ENCODE measurements at regions not wholly inside any gene's neighbourhood (a gene's known extent, or its start where the extent isn't known, plus 50 kb on each side); places are given as distances from the start of the nearest gene placed in this dataset.
A peak's percentile ranks its signal among the peaks of the same experiment; 100 is the strongest.
"Not testable (repeated sequence)": the region's sequence is repeated elsewhere in the genome, so short reads cannot be mapped to it uniquely, and the experiment has no call there.

- TF ChIP-seq EHMT2 (IDR thresholded peaks at IDR 0.05): 0 out of 2 replicates have a peak, but pooled peaks have one; percentile 8
- peak; percentile 36; the same call in 1 of the 2 replicates for TF ChIP-seq ZEB2 (IDR thresholded peaks at IDR 0.05)
- TF ChIP-seq NR2C1 (IDR thresholded peaks at IDR 0.05): peak; percentile 53; the same call in 1 of the 2 replicates
- peak; percentile 63 for TF ChIP-seq NR2C1 (tag; IDR thresholded peaks at IDR 0.05)
- TF ChIP-seq EP300 (IDR thresholded peaks at IDR 0.05; ENCODE audit: low read length): peak; percentile 22; the same call in 1 of the 2 replicates
- TF ChIP-seq PKNOX1 (IDR thresholded peaks at IDR 0.05): peak; percentile 26; the same call in 1 of the 2 replicates
- TF ChIP-seq MAFK (IDR thresholded peaks at IDR 0.05; ENCODE audit: low read length): peak; percentile 44
- TF ChIP-seq FOS (IDR thresholded peaks at IDR 0.05; ENCODE audit: extremely low read depth, insufficient read length): no peak
- peak; percentile 48 for TF ChIP-seq MEIS2 (IDR thresholded peaks at IDR 0.05; ENCODE audit: partially characterized antibody)
- peak; percentile 19; the same call in 1 of the 2 replicates for TF ChIP-seq TAL1 (IDR thresholded peaks at IDR 0.05)
- TF ChIP-seq ZNF316 (IDR thresholded peaks at IDR 0.05): peak; percentile 34; the same call in 1 of the 2 replicates
Measured at GRCh38 chr7:133167300-133167699, 85.4 kb upstream of the CHCHD3 start (continued).

- H3K79me2 ChIP-seq (ENCODE audit: control insufficient read depth, insufficient read depth, low read length); H3K27ac ChIP-seq (ENCODE audit: extremely low read depth, low read depth, low read length); BruUV-seq (replicated peaks); H3K4me3 ChIP-seq; H3K4me2 ChIP-seq (ENCODE audit: insufficient read depth, low read length); H4K20me1 ChIP-seq (replicated peaks; ENCODE audit: control insufficient read depth, insufficient read depth, low read length); H3K4me1 ChIP-seq (replicated peaks in 1 of 2; ENCODE audit: control insufficient read depth in 2 of 2, insufficient read depth in 2 of 2, low read length in 2 of 2); CTCF ChIA-PET (ENCODE audit: low intra/inter-chr PET ratio); H3K36me3 ChIP-seq (ENCODE audit: control insufficient read depth, insufficient read depth, low read length); POLR2A ChIA-PET; DNase-seq (ENCODE audit: extremely low read depth in 1 of 4, low spot score in 3 of 4); ATAC-seq; H3K9ac ChIP-seq (ENCODE audit: insufficient read depth in 1 of 2, low read depth in 2 of 2, low read length in 2 of 2); intact Hi-C loops (cut with micrococcal nuclease); H2AFZ ChIP-seq (ENCODE audit: low read depth, low read length); H3K9me1 ChIP-seq (ENCODE audit: control insufficient read depth, insufficient read depth, low read length); FAIRE-seq; in situ Hi-C loops (cut with MboI); H3K9me3 ChIP-seq (replicated peaks; ENCODE audit: control insufficient read depth, insufficient read depth, low read depth, low read length); TF ChIP-seq CEBPG (CRISPR knock-in tag; IDR thresholded peaks at IDR 0.05): not testable (repeated sequence)
- peaks cover 17 to 20% of the 10 kb centered on the region in 2 experiments; a peak in 4 of 5 replicates for H3K27me3 ChIP-seq (ENCODE audit: control insufficient read depth in 2 of 2, insufficient read depth in 2 of 2, low read length in 2 of 2)
- peak in 1 of 2 experiments; percentile 57; a peak in 2 of 4 replicates for TF ChIP-seq CEBPG (tag; conservative IDR thresholded peaks at IDR 0.05 in 1 of 2, IDR thresholded peaks at IDR 0.05 in 1 of 2)
- peak; percentile 47; the same call in 1 of the 2 replicates for TF ChIP-seq CEBPB (tag; IDR thresholded peaks at IDR 0.05)
- 6% methylated on average over 10 of the region's 11 CpGs for WGBS (ENCODE audit: insufficient coverage, low coverage, missing lambda C conversion rate)
Measured at GRCh38 chr7:133169167-133169822, 83.6 kb upstream of the EXOC4 start.

- in situ Hi-C loops (cut with MboI); H3K27ac ChIP-seq (ENCODE audit: extremely low read depth, low read depth, low read length); H3K79me2 ChIP-seq (ENCODE audit: control insufficient read depth, insufficient read depth, low read length); H3K4me2 ChIP-seq (ENCODE audit: insufficient read depth, low read length); H3K36me3 ChIP-seq (ENCODE audit: control insufficient read depth, insufficient read depth, low read length); H2AFZ ChIP-seq (ENCODE audit: low read depth, low read length); BruUV-seq (replicated peaks); H3K4me3 ChIP-seq; H3K9ac ChIP-seq (ENCODE audit: insufficient read depth in 1 of 2, low read depth in 2 of 2, low read length in 2 of 2); H3K9me1 ChIP-seq (ENCODE audit: control insufficient read depth, insufficient read depth, low read length); FAIRE-seq; POLR2A ChIA-PET; H4K20me1 ChIP-seq (replicated peaks; ENCODE audit: control insufficient read depth, insufficient read depth, low read length); ATAC-seq; DNase-seq (ENCODE audit: extremely low read depth in 1 of 4, low spot score in 3 of 4); intact Hi-C loops (cut with micrococcal nuclease); H3K9me3 ChIP-seq (replicated peaks; ENCODE audit: control insufficient read depth, insufficient read depth, low read depth, low read length); H3K4me1 ChIP-seq (replicated peaks in 1 of 2; ENCODE audit: control insufficient read depth in 2 of 2, insufficient read depth in 2 of 2, low read length in 2 of 2); CTCF ChIA-PET (ENCODE audit: low intra/inter-chr PET ratio): not testable (repeated sequence)
- 17% methylated on average over 11 of the region's 24 CpGs for WGBS (ENCODE audit: insufficient coverage, low coverage, missing lambda C conversion rate)
- peaks cover 31 to 34% of the 10 kb centered on the region in 2 experiments for H3K27me3 ChIP-seq (ENCODE audit: control insufficient read depth in 2 of 2, insufficient read depth in 2 of 2, low read length in 2 of 2)
Measured at GRCh38 chr7:133177476-133177875, 75.4 kb upstream of the EXOC4 start.
